Neural crest cell (in vitro differentiated cells): ENCODE measurements at regions not wholly inside any gene's neighbourhood (a gene's known extent, or its start where the extent isn't known, plus 50 kb on each side); places are given as distances from the start of the nearest gene placed in this dataset.

Experiments
- DNase-seq: peaks from one replicate; pipeline ENCODE4 v3.0.0; 2021; ENCODE audit warnings: low read depth, mixed read lengths, low spot score
- H3K27ac Mint-ChIP-seq: one replicate; pipeline ENCODE4 v1.8.0; 2021; ENCODE audit warnings: mild to moderate bottlenecking, mixed read lengths; ENCODE audit not compliant: unreplicated experiment
- H3K27me3 Mint-ChIP-seq: 2 replicates; pipeline ENCODE4 v1.8.0; 2021; ENCODE audit warnings: low read depth, mild to moderate bottlenecking, mixed read lengths
- H3K36me3 Mint-ChIP-seq: 2 replicates; pipeline ENCODE4 v1.8.0; 2021; ENCODE audit warnings: low read depth, mild to moderate bottlenecking, mixed read lengths
- H3K4me1 Mint-ChIP-seq: 2 replicates; pipeline ENCODE4 v1.8.0; 2021; ENCODE audit warnings: mixed read lengths
- H3K4me3 Mint-ChIP-seq: one replicate; pipeline ENCODE4 v1.8.0; 2021; ENCODE audit warnings: mild to moderate bottlenecking, mixed read lengths
- H3K9me3 Mint-ChIP-seq: 2 replicates; pipeline ENCODE4 v1.8.0; 2021; ENCODE audit warnings: mixed read lengths
- TF ChIP-seq, protein P1 (sequence below): fragments of 200-600 bp; sonication (generic); conservative IDR thresholded peaks from 2 replicates; pipeline ENCODE4 v1.5.0; 2021; ENCODE audit warnings: antibody characterized with exemption, mild to moderate bottlenecking

DNA sequence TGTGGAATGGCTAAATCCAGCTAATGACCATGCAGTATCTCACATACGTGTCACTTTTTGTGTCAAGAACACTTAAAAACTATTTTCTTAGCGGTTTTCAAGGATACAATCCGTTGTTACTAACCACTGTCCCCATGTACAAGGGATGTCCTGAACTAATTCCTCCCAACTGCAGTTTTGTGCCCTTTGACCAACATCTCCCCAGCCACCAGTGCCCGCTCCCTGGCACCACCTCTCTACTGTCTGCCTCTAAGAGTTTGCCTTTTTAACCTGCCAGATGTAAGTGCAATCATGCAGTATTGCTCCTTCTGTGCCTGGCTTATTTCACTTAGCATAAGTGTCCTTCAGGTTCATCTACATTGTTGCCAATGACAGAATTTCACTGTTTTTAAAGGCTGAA lies 315.7 kb downstream of the TMEM121 start:
- H3K27me3 Mint-ChIP-seq, result no peaks in the 10 kb centered on the region
- no peak for DNase-seq
- peaks cover 14% of the 10 kb centered on the region for H3K9me3 Mint-ChIP-seq
- peaks cover 14% of the 10 kb centered on the region for H3K36me3 Mint-ChIP-seq
- H3K4me3 Mint-ChIP-seq, result no peak overlapping the region
- H3K27ac Mint-ChIP-seq, result no peak overlapping the region
- no peaks in the 10 kb centered on the region for H3K4me1 Mint-ChIP-seq
- TF ChIP-seq, protein P1, sequence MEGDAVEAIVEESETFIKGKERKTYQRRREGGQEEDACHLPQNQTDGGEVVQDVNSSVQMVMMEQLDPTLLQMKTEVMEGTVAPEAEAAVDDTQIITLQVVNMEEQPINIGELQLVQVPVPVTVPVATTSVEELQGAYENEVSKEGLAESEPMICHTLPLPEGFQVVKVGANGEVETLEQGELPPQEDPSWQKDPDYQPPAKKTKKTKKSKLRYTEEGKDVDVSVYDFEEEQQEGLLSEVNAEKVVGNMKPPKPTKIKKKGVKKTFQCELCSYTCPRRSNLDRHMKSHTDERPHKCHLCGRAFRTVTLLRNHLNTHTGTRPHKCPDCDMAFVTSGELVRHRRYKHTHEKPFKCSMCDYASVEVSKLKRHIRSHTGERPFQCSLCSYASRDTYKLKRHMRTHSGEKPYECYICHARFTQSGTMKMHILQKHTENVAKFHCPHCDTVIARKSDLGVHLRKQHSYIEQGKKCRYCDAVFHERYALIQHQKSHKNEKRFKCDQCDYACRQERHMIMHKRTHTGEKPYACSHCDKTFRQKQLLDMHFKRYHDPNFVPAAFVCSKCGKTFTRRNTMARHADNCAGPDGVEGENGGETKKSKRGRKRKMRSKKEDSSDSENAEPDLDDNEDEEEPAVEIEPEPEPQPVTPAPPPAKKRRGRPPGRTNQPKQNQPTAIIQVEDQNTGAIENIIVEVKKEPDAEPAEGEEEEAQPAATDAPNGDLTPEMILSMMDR, result no peak

DNA sequence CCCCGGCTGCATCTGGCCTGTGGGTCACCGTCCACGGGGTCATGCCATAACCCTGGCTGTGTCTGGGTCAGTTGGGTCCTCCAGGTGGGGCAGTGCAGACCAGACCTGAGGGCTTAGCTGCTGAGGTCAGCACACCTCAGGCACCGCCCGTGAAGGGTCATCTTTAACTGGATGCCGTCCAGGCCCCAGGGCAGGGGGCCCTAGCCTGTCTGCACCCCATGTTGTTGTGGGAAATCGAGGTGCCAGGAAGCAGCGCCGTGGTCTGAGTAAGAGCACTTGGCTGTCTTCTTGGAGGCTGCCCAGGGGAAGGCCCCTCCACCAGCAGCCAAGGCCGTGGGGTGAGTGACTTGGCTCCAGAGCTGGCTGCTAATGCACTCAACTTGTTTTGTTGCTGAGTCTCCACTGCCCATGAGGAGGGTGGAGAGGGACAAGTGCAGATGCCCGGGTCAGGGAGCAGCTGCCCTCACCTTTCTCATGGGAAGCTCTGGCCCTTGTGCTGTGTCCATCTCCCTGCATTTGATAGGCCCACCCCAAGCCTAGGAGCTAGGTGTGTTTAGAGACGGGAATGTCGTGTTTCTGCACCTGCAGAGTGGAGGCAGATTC lies 317.2 kb downstream of the TMEM121 start:
- TF ChIP-seq, protein P1, result no peak
- DNase-seq, result no peak
- H3K27ac Mint-ChIP-seq, result no peak overlapping the region
- H3K36me3 Mint-ChIP-seq, result peaks cover 21% of the 10 kb centered on the region
- no peaks in the 10 kb centered on the region for H3K27me3 Mint-ChIP-seq
- H3K9me3 Mint-ChIP-seq, result peaks cover 10% of the 10 kb centered on the region
- no peak overlapping the region for H3K4me3 Mint-ChIP-seq
- no peaks in the 10 kb centered on the region for H3K4me1 Mint-ChIP-seq

DNA sequence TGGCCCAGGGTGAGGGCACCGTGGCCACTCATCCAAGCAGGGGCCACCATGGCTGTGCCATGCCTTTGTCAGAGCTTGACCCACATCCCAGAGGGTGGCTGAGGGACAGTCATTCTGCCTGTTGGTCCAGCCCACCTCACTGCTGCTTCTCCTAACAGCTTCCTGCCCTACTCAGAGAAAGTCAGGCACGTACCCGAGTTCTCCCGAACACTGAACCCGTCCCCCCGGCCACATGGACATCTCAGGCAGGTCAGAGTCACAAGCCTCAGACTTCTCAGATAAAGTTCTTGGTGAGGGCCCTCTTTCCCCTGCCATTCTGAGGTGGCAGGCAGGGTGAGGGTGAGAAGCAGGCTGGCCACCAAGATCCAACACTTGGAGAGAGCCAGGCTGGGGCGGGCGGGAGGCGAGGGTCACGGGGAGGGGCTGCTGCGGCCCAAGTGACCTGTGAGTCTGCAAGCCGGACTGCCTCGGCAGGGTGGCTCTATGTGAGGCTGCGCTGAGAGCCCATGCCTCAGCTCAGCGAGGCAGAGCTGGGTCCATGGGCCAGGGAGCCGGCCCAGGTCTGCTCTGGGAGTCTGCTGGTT lies 317.8 kb downstream of the TMEM121 start:
- TF ChIP-seq, protein P1, result no peak
- Mint-ChIP-seq H3K27ac (no peak overlapping the region), H3K36me3 (peaks cover 21% of the 10 kb centered on the region), H3K4me1 (no peaks in the 10 kb centered on the region), H3K4me3 (no peak overlapping the region), H3K9me3 (peaks cover 10% of the 10 kb centered on the region), H3K27me3 (no peaks in the 10 kb centered on the region)
- DNase-seq, result no peak

DNA sequence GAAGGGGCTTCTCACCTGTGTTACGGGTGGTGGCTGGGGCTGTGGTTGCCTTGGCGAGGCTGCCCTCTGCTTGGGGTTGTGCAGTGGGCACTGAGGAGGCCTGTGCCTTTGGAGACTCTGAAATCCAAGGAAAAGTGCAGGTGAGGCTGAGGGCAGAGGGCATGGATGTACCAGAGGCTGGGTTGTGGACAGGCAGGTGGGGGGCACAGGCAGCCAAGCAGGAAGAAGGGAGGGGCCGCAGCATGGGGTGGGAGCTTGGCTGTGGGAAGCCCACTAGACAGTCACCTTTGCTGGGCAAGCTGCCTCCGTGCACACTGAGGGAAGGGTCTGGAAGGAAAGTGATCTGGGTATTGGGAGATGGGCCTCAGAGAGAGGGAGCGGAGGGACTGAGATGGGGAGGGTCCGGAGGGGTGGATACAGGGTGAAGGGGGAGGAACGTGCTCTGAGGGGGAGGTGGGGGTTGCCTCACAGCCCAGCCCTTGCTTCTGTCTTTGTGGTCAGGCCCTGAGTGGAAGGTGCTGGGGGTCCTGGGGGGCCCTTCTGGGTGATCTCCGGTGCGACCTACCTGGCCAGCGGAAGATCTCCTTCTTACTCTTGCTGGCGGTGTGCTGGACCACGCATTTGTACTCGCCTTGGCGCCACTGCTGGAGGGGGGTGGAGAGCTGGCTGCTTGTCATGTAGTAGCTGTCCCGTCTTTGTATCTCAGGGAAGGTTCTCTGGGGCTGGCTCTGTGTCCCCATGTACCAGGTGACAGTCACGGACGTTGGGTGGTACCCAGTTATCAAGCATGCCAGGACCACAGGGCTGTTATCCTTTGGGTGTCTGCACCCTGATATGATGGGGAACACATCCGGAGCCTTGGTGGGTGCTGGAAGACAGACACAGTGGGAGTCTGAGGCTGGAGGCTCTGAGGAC lies 318.7 kb downstream of the TMEM121 start:
- H3K27ac Mint-ChIP-seq, result no peak overlapping the region
- H3K4me3 Mint-ChIP-seq, result no peak overlapping the region
- DNase-seq, result no peak
- TF ChIP-seq, protein P1, result no peak
- peaks cover 21% of the 10 kb centered on the region for H3K36me3 Mint-ChIP-seq
- H3K9me3 Mint-ChIP-seq, result peaks cover 10% of the 10 kb centered on the region
- H3K4me1 Mint-ChIP-seq, result no peaks in the 10 kb centered on the region
- H3K27me3 Mint-ChIP-seq, result no peaks in the 10 kb centered on the region

DNA sequence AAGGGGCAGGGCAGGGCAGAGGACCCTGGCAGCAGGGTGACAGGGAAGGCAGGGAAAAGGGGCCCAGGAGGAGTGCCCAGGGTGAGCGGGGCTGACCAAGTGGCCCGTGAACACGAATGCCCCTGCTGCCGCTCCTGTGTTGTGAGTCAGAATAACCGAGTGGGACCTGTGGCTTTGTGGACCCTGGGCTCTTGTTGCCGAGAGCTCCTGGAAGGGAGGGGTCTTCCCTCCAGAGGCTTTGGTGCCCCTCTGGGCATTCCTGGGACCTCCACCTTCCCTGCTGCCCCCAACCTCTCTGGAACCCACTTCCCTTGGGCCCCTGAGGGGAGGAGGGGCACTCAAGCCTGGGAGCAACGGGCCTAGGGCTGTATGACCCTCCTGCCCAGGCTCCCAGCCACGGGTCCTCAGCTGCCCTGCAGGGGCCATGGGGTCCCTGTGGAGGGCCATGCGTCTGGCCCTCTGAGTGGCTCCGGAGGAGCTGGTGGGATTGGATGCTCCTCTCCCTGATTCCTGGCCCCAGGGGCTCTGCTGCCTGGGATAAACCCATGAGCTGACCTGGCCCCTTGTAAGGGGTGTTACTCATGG lies 319.4 kb downstream of the TMEM121 start:
- H3K9me3 Mint-ChIP-seq, result peaks cover 10% of the 10 kb centered on the region
- no peaks in the 10 kb centered on the region for H3K4me1 Mint-ChIP-seq
- H3K36me3 Mint-ChIP-seq, result peaks cover 21% of the 10 kb centered on the region
- no peak overlapping the region for H3K27ac Mint-ChIP-seq
- no peak overlapping the region for H3K4me3 Mint-ChIP-seq
- DNase-seq, result no peak
- TF ChIP-seq, protein P1, result no peak
- no peaks in the 10 kb centered on the region for H3K27me3 Mint-ChIP-seq
